ENCODE measurements at regions not wholly inside any gene's neighbourhood (a gene's known extent, or its start where the extent isn't known, plus 50 kb on each side); places are given as distances from the start of the nearest gene placed in this dataset.

DNA sequence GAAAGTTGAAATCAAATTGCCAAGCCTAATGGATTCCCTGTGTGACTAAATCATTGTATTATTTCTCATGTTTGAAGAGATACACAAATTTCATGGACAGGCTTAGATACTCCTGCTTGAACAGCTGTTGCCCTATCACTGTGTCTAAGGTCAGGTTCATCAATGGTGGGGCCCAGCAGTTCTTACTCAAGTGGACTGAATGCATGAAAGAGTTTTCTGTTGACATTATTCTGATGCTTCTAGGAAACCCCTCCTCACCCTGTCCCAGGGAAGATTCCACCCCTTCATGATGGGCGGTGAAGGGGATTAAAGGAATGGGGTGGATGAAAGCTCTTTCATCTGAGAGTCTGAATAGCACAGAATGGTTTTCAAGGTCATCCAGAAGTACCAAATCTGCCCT lies 148.8 kb downstream of the INO80D start:
- DNase-seq, result no peak

DNA sequence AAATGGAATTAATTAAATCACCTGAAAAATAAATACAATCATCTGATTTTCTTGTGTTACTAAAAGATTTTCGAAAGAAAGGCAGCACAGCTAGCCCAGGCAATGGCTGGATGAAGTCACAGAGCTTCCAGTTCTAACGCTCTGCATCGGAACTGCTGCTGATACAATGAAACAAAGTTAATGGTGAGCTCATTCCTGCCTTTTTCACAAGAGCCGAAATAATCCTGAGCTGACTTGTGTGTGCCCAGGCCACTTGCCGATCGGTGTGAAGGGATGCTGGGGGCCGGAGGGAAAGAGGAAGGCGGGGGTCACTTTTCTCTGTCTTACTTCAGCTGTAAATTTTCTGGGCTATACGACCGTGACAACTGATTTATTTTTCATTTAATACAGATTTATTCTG lies 149.5 kb downstream of the INO80D start:
- DNase-seq, result no peak

DNA sequence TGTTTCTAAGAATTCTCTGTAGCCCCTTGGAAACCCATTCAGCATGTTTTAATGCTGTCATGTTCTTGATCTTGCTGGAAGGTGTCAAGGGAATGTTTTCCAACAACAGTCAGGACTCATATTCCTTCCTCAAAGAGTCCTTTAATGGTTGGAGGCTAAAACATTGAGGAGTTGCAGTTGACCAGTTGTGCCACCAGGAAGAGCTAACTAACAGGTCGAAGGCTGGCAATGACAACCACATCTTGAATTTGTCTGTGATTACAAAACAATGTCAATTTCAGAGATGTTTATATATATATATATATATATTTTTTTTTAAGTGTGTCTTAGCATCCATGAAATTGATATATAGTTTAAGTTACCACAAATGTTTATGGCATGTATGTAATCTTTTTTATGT lies 151.5 kb downstream of the INO80D start:
- DNase-seq, result no peak

DNA sequence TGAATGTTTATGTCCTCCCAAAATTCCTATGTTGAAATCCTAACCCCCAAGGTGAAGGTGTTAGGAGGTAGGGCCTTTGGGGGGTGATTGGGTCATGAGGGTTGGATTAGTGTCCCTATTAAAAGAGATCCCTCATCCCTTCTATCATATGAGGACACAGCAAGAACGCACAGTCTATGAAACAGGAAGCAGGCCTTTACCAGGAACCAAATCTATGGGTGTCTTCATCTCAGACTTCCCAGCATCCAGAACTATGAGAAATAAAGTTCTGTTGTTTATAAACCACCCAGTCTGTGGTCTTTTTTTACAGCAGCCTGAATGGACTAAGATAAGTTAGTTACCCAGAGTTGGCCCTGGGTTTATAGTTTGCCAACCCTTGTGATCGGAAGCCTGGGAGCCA lies 153.1 kb downstream of the INO80D start:
- no peak for DNase-seq

DNA sequence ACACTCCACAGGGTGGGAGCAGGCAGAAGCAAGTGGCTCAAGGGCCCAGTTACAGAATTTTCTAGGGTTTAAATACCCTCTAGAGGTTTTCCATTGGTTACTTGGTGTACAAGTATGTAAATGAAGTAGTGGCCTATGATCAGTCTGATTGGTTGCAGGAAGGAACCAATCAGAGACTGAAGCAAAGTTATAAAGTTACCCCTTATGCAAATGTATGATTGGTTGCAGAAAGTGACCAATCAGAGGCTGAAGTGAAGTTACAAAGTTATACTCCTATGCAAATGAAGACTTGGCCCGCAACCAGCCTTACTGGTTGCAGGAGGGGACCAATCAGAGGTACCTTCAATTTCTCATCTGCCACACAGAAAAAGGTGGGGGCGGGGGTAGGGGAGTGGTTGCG lies 154.6 kb downstream of the INO80D start:
- no peak for DNase-seq

DNA sequence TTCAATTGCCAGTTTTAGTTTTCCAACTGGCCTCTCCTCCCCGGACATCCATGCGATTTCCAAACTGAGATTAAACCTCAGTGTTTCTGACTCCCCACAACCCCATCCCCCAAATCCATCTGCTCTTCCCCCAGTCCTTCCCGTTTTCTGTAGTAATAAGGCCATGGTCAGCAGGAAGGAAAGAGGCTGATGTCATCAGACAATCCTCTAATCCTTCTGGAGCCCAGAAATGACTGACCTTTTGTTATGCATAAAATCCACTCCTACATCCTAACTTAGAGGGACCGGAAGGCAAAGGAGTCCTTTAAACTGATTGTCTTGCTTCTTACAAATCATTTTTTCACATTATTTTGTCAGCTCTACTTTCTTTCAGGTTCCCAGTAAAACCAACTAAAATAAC lies 155.8 kb downstream of the INO80D start:
- no peak for DNase-seq

DNA sequence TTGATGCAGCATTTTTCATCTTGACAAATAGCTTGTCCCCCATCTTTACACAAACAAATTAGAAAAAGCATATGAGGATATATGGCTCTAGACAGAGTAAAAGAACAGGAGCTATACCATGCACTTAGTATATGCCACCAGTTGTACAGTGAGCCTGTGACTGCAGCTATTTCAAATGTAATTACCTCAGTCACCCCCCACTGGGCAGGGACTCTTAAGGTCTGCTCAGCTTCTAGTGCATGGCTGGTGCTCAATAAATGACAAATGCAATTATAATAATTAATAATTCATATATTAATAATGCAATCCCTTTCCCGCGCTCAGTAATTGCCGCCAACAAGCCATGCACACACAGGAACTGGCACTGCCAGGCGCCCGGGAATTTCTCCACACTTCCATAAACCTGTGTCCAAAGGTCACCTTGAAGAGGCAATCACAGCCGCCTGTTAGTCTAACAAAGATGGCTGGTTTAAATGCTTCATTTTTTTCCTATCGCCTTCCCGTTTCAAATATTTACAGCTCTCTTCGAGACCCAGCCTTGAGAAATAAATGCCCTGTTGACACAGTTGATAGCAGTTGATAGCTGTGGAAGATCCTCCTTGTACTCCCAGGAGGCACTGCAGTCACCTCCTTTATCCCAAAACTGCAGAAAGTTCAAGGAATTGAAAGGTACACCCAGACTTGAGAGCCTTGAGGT lies 156.6 kb downstream of the INO80D start:
- no peak for DNase-seq

DNA sequence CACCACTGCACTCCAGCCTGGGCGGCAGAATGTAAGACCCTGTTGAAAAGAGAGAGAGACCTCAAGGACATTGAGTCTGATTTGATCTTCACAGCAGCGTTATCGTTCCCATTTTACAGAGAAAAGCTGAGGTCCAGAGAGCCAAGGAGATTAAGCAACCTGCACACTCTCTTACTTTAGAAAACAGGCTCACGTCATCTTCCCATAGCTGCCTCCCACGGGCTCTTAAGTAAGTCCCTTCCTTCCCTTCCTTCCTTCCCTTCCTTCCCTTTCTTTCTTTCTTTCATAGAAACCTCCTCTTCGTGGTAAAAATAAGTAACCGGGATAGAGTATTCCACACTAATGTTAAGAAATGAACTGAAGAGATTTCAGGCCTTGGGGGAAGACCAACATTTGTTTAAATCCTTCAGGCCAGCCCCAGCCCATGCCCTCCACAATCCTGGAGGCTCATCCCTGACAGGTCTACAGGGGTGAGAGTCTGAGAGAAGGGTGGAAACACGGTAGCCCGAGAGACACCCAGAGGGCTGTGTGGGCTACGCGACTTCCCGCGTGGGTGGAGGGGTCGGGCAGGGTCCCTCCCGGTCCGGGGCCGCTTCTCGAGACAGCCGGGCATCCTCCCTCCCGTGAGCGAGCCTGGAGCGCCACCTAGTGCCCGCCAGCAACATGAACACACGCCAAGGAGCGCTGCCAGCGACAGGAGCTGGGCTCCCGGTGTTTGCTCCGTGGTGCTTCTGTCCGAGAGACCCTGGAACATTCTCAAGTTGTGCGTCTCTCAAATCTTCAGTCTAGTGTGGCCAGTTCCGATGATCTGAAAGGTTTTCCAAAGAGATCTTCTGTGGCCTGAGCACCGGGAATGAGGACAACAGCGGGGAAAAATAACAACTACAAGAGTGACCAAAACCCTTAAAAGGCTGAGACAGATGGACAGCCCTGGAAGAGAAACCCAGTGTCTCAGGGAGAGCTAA lies 160.3 kb downstream of the INO80D start:
- DNase-seq, result peak; percentile 70

DNA sequence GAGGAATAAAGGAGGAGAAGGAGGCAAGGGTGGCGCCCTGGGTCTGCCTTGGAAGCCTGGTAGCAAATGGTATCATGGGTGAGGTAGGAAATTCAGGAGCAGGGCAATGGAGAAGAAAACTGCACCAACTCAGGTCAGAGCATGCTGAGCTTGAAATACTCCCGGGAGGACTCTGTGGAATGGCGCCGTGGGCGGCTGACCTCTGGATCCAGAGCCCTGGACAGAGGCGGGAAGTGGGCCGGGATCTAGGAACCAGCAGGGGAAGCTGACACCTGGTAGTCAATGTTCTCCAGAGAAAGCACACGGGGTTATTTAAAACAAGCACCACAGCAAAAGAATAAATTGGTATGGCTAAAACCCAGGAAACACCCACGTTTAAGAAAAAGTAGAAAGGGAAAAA lies 161.3 kb downstream of the INO80D start:
- no peak for DNase-seq

DNA sequence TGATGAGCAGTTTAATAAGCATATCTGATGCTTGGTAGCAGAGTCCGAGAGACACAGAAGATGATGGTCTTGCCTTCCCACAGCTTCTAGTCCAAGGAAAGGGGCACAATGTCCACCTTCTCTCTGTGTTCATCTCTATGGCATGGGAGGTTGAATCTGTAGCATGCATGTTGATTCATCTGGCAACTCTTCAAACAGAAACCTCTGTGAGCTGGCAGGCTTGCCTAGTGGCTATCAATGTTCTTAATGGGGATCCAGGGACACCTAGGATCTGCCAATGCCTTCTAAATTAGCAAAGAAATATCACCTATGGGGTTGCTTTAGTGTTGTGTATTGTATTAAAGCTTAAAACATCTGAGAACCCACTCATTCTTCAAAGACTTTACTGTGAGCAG lies 170.8 kb downstream of the INO80D start:
- no peak for DNase-seq

DNA sequence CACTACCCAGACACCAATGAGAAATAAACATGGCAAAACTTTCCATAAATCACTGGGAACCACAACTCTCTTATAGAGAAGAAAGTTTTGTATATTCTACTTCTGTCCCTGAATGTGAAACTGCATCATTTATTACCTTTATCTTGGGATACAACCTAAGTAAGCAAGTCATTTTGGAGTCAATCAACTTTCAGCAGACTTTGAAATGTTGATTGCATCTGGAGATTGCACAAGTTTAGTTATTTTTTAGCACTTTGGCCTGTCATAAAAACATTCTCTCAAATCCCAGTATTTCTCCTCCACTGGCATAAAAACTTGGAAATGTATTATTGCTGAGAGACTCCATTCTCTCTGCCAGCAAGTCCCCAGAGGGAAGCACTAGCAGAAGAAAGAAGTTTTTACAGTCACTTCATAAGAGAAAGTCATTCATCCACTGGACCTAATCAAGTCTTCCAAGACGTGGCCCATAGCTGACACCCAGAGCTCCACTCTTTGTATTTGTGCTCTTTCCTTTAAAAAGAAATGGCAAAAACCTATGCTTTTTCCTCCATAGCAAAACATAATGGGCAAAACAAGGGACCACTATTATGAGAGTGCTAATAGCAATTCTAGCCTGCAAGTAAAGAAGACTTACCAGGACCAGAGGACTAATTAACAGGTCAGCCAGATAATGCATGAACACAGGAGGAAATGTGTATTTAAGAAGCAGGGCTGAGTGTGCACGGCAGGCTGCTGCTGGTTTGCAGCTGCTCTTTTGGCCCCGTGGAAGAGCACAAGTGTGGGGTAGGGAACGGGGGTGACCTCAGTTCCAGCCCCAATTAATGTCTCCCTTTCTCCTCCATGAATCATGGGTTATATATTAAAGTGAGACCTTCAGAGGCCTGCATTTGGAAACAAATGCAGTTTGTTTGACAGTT lies 171.5 kb downstream of the INO80D start:
- DNase-seq, result no peak

DNA sequence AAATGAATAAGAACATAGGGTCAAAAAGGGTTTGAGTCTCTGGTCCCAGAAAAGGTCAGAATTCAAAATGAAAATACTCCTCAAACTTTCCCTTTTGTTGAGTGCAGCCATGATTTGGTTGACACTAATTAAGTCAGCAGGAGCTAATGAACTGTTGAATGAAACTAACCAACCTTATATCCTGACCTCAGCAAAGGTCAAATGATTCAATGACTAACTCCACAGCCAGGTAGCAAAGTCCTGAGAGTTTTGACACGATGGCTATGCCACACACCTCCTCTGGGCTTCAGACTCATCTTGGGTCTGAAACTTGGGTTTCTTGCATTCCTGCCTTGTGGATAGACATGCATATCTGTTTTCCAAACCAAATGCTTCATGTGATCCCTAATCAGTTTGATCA lies 172.3 kb downstream of the INO80D start:
- DNase-seq, result no peak

DNA sequence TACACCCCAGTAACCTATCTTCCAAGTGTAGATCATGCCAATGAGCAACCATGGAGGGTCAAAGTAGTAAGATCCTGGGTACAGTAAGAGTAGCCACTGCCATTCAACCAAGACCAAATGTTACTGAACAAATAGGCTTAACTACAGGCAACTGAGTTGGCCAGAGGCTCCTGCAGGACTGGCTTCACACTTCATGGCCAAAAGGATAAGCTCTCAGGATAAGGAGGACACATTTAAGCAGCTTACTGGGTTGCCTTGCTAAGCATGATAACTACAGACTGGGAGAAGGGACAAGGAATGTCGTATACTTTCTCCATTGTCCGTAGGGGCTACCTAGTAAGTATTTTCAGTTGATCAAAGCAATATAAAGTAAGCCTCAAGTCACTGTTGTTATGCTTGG lies 174.7 kb downstream of the INO80D start:
- DNase-seq, result no peak

DNA sequence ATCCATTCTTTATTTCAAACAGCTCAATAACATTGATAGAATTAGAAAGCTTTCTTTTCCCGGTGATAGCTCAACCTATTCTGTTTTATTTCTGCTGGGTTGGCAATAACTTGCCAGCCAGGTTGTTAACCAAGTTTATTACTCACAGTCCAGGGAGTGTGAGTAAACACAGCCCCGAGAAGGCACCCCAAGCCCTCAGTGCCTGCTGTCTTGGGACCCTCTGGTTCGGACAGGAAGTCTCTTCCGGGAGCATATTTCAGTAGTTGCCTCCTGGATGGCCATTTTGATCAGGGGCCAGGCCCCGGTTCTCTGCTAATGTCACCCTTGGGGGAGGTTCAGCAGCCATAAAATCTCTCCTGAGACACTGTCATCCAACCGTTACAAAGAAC lies 176.8 kb downstream of the INO80D start:
- no peak for DNase-seq

DNA sequence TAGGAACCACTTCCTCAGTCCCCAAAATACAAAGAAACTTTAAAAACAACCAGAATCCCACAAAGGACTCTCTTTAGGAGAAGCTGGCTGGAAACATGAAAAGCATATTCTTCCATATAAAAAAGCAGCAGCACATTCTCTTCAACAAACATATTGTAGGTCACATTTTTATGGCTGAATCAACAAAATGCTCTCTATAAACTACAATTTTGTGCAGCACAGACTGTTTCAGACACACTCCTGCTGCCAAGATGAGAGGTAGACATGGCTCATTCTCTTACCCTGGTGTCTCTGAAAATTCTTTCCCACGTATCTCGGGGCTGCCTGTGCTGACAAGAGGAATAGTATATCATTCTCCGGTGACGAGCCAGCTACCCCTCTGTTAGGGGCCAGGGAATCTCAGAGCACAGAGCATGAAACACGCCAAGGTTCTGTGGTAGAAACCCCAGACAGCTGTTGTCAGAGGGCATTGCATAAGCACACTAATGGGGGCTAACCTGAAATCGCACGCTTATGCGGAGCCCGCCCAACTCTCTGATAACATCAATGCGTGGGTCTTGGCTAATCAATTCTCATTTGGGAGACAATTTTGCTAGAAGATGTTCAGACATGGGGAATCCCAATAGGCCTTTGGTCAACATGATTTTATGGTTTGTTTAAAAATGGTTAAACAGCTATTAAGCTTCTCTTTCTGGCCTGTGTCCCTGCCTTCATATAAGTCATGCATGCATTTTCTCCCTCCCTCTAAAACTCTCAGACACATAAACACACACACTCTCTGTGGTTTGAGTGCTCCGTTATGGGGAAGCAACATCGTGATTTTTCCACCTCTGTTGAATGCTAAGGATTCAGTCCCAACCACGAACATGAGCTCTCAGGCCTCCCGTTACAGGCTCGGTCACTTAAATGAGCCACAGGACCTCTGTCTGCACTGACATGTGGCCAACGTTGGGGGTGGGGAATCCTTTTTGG lies 177.5 kb downstream of the INO80D start:
- no peak for DNase-seq

DNA sequence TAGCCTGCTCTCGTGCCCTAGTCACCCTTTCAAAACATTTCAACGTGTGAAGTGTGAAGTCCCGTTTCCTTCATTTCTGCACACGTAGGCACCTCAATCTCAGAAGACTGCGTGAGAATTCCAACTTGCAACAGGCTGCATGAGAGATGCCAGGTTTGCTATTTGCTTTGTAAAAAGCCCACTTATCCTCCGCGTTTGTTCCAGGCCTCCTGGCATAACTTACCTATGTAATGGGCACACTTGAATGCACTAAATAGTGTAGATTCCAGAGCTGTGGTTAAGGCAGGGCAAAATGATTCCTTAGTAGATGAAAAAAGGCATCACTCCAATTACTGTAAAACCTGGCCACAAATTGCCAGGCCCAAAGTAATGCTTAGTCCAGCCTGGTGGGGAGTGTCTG lies 179.6 kb downstream of the INO80D start:
- DNase-seq, result no peak

DNA sequence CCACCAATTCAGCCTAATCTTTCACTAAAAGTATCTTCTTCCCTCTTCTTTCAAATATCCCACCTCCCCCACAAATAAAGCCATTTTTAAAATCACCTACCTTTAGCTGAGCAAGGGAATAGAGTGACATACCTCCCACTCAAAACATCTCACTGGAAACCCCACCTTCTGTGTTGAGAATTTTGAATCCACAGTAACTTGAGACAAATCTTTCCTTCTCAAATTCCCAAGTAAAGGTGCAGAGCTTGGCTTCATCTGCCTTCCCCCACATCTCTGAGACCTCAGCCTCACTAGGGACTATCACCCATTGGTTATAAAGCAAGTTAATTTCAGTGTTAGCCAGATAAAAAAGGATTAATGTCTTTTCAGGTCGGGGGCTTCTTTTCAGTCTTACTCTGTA lies 180.4 kb downstream of the INO80D start:
- no peak for DNase-seq

DNA sequence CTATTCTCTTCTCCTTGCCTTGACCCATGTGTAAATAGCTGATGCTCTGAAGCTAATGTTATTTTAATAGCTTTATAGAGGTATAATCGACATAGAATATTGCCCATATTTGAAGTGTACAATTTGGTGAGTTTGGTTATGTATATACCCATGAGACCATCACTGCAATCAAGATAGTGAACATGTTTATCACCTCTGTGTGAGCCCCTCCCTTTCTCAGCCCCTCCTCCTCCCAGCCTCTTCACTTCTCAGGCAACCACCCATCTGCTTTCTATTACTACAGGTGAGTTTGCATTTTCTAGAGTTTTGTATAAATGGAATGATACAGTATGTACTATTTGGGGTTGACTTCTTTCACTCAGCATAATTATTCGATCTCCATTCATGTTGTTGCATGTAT lies 181.1 kb downstream of the INO80D start:
- DNase-seq, result no peak

DNA sequence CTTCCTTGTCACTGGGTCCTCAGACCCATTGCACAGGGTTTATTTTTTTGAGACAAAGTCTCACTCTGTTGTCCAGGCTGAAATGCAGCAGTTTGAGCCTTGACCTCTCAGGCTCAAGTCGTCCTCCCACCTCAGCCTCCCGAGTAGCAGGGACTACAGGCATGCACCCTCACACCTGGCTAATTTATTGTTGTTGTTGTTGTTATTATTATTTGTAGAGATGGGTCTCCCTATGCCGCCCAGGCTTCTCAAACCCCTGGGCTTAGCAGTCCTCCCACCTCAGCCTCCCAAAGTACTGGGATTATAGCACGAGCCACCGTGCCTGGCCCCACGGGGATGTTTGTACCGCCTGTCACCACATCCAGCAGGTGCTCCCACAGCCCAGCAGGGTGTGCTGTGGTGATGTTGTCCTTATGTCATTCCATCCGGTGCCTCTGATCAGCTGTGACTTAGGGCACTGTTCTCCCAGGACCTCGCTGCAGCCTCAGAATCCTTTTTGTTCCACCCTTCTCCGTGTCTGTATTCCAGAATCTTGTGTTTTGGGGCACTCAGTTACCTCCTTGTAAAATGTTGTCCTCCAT lies 182.3 kb downstream of the INO80D start:
- DNase-seq, result no peak

DNA sequence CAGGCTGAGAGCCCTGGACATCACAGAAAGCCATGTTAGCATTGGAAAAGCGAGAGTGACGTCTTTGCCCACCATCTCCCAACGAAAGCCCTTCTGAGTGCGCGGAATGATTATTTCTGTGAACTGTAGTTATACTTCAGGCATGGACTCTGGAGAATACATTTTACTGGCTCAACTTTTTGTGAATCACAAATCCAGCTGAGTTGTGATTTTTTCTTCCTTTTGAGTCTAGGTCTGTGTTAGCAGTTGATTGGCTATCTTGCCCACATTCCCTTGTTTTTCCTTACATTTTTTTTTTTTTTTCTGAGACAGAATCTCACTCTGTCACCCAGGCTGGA lies 183.1 kb downstream of the INO80D start:
- DNase-seq, result no peak

DNA sequence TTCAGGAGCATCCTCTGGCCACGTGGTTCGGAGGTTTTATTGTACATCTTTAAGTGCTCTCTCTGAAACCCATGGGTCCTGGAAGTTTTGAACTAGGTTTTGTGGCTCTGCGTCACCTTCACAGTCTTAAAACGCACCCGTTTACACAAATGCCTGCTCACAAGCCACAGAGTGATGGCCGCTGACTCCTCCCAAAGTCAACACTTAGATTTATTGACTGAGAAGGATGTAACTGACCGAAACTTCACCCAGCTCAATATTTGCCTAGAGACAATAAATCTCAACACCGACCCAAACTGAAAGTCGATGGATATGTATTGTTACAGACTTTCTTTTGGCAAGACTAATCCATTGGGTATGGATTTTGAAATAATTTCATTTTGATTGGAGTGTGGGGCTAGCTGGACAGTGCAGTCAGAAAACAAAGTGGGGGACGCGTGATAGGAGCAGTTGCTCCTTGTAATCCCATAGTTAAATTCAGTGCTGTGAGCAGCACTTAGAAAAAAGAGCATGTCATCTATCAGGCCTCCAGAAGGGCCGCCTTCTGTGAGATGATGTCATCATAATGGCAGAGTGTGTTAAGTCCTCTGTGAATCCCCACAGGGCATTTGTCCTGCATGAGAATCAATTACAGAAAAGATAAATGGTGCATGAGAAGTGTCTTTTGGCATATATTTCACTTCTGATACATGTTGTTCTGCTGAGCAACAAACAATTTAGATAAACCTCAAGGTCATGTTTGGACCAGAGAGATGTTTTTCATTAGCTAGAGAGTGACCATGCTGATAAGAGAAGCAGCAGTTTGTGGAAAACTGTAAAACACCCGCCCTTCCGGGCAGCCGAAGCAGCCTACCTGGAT lies 183.7 kb downstream of the INO80D start:
- no peak for DNase-seq
